GM23338 (cell line): ENCODE measurements at regions not wholly inside any gene's neighbourhood (a gene's known extent, or its start where the extent isn't known, plus 50 kb on each side); places are given as distances from the start of the nearest gene placed in this dataset.

Source experiments
- ATAC-seq: fragments of 200-7000 bp; cut with Tn5 transposase; 3 replicates; pipeline ENCODE4 v1.9.1; 2020
- DNase-seq: peaks from one replicate; pipeline ENCODE4 v3.0.0-alpha.2; 2015; ENCODE audit warnings: low spot score
- H2AFZ ChIP-seq: fragments of 200-600 bp; sonication (generic); 2 replicates; pipeline ENCODE4 v1.8.0; 2016; ENCODE audit warnings: antibody characterized with exemption, mild to moderate bottlenecking, moderate library complexity
- H3F3A ChIP-seq: fragments of 200-600 bp; sonication (generic); replicated peaks from 2 replicates; pipeline ENCODE4 v1.8.0; 2017; ENCODE audit warnings: antibody characterized with exemption, mixed run types, low read depth
- H3K27ac ChIP-seq: fragments of 200-600 bp; sonication (generic); 2 replicates; pipeline ENCODE4 v1.6.1; 2016; ENCODE audit warnings: low read depth
- H3K27me3 ChIP-seq: fragments of 200-600 bp; sonication (generic); 2 replicates; pipeline ENCODE4 v1.8.0; 2016; ENCODE audit warnings: mild to moderate bottlenecking, mixed run types, moderate library complexity; ENCODE audit not compliant: insufficient read depth
- H3K36me3 ChIP-seq: fragments of 200-600 bp; sonication (generic); 2 replicates; pipeline ENCODE4 v1.8.0; 2016; ENCODE audit warnings: mild to moderate bottlenecking; ENCODE audit not compliant: insufficient read depth
- H3K4me1 ChIP-seq: fragments of 200-600 bp; sonication (generic); 2 replicates; pipeline ENCODE4 v1.8.0; 2016; ENCODE audit warnings: mild to moderate bottlenecking, moderate library complexity; ENCODE audit not compliant: insufficient read depth
- H3K4me2 ChIP-seq: fragments of 200-600 bp; sonication (generic); 2 replicates; pipeline ENCODE4 v1.7.1; 2017; ENCODE audit warnings: mixed run types
- H3K4me3 ChIP-seq: fragments of 200-600 bp; sonication (generic); 2 replicates; pipeline ENCODE4 v1.6.1; 2016; ENCODE audit warnings: mixed run types
- H3K79me2 ChIP-seq: fragments of 200-600 bp; sonication (generic); replicated peaks from 2 replicates; pipeline ENCODE4 v1.8.0; 2017; ENCODE audit warnings: mild to moderate bottlenecking; ENCODE audit not compliant: insufficient read depth
- H3K9me2 ChIP-seq: fragments of 200-600 bp; sonication (generic); 2 replicates; pipeline ENCODE4 v1.8.0; 2017; ENCODE audit not compliant: insufficient read depth
- H4K20me1 ChIP-seq: fragments of 200-600 bp; sonication (generic); replicated peaks from 2 replicates; pipeline ENCODE4 v1.8.0; 2017; ENCODE audit warnings: mild to moderate bottlenecking; ENCODE audit not compliant: insufficient read depth
- H3K27ac Mint-ChIP-seq: 2 replicates; pipeline ENCODE4 v1.8.0; 2020; ENCODE audit warnings: inconsistent platforms, mild to moderate bottlenecking, moderate library complexity, mixed read lengths
- H3K27me3 Mint-ChIP-seq: 3 replicates; pipeline ENCODE4 v1.8.0; 2022; ENCODE audit warnings: low read depth, mild to moderate bottlenecking, moderate library complexity, mixed read lengths, inconsistent platforms; ENCODE audit not compliant: insufficient read depth, poor library complexity
- H3K36me3 Mint-ChIP-seq: 3 replicates; pipeline ENCODE4 v1.8.0; 2021; ENCODE audit warnings: low read depth, mild to moderate bottlenecking, inconsistent platforms, moderate library complexity, mixed read lengths
- H3K4me1 Mint-ChIP-seq: 3 replicates; pipeline ENCODE4 v1.8.0; 2020; ENCODE audit warnings: mild to moderate bottlenecking, inconsistent platforms, mixed read lengths
- H3K4me3 Mint-ChIP-seq: 3 replicates; pipeline ENCODE4 v1.8.0; 2021; ENCODE audit warnings: moderate library complexity, mild to moderate bottlenecking, inconsistent platforms, mixed read lengths
- H3K9me3 Mint-ChIP-seq: 3 replicates; pipeline ENCODE4 v1.8.0; 2020; ENCODE audit warnings: moderate library complexity, mild to moderate bottlenecking, inconsistent platforms, mixed read lengths
- CREB1 ChIP-seq: fragments of 250-450 bp; sonication (Bioruptor Pico); IDR thresholded peaks from 2 replicates; pipeline ENCODE4 v1.5.0; 2020; ENCODE audit warnings: low read depth, mild to moderate bottlenecking, moderate library complexity
- EZH2 ChIP-seq: fragments of 200-600 bp; sonication (generic); IDR thresholded peaks from one replicate; pipeline ENCODE4 v1.8.0; 2017; ENCODE audit warnings: antibody characterized with exemption, mild to moderate bottlenecking, low read depth; ENCODE audit not compliant: unreplicated experiment
- EZH2phosphoT487 ChIP-seq: fragments of 200-600 bp; sonication (generic); IDR thresholded peaks from one replicate; pipeline ENCODE4 v1.8.1; 2018; ENCODE audit warnings: antibody characterized with exemption; ENCODE audit not compliant: unreplicated experiment
- JUNB ChIP-seq: IDR thresholded peaks from one replicate; pipeline ENCODE4 v1.6.1; 2016; ENCODE audit warnings: antibody characterized with exemption; ENCODE audit not compliant: unreplicated experiment
- NANOG ChIP-seq: IDR thresholded peaks from 2 replicates; pipeline ENCODE4 v1.6.1; 2016; ENCODE audit warnings: antibody characterized with exemption, borderline replicate concordance
- POLR2AphosphoS5 ChIP-seq: IDR thresholded peaks from 2 replicates; pipeline ENCODE4 v1.6.1; 2016; ENCODE audit warnings: antibody characterized with exemption, low read depth
- STAT1 ChIP-seq: IDR thresholded peaks from one replicate; pipeline ENCODE4 v1.6.1; 2016; ENCODE audit warnings: antibody characterized with exemption; ENCODE audit not compliant: unreplicated experiment
- ZNF114 ChIP-seq: fragments of 250-450 bp; sonication (Bioruptor Pico); IDR thresholded peaks from 2 replicates; pipeline ENCODE4 v1.5.0; 2020; ENCODE audit warnings: mild to moderate bottlenecking, moderate library complexity
- ZNF331 ChIP-seq: fragments of 250-450 bp; sonication (Bioruptor Pico); IDR thresholded peaks from 2 replicates; pipeline ENCODE4 v1.5.0; 2020; ENCODE audit warnings: low read depth, mild to moderate bottlenecking, moderate library complexity
- TF ChIP-seq, protein P1 (sequence below): IDR thresholded peaks from one replicate; pipeline ENCODE4 v1.6.1; 2018; ENCODE audit warnings: antibody characterized with exemption; ENCODE audit not compliant: unreplicated experiment
- TF ChIP-seq, protein P2 (sequence below): fragments of 250-450 bp; sonication (Bioruptor Pico); IDR thresholded peaks from 2 replicates; pipeline ENCODE4 v1.5.0; 2020; ENCODE audit warnings: mild to moderate bottlenecking, moderate library complexity
- TF ChIP-seq, protein P3 (sequence below), 2 experiments: fragments of 200-600 bp in 1 of 2; sonication (generic) in 1 of 2; conservative IDR thresholded peaks; 2 replicates each; pipeline versions ENCODE4 v1.5.1 to v1.6.1; 2016 to 2017; ENCODE audit warnings: antibody characterized with exemption in 2 of 2, low read depth in 2 of 2, mild to moderate bottlenecking in 2 of 2, moderate library complexity in 1 of 2
- TF ChIP-seq, protein P4 (sequence below): IDR thresholded peaks from 2 replicates; pipeline ENCODE4 v1.6.1; 2016; ENCODE audit warnings: antibody characterized with exemption

DNA sequence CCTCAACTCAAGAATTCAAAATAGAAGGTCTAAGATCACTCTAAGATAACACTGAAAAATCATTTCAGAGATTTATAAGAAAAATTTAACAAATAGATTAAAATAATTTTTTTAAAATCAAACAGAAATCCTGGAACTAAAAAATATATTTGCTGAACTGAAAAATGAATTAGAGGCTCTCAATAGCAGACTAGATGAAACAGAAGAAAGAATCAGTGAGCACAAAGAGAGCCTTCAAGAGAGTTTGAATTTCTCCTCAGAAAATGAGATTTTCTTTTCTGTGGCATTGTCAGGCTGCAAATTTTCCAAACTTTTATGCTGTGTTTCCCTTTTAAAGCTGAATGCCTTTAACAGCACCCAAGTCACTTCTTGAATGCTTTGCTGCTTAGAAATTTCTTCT is 335.0 kb upstream of the SLC7A11 start:
- H4K20me1 ChIP-seq, result no peaks in the 10 kb centered on the region
- no peak overlapping the region for H3K27ac ChIP-seq
- DNase-seq (no peak), ATAC-seq (no peak)
- no peaks in the 10 kb centered on the region for H3F3A ChIP-seq
- TF ChIP-seq EZH2, result no peak
- TF ChIP-seq EZH2phosphoT487, result no peak
- no peak for TF ChIP-seq JUNB
- no peak for TF ChIP-seq POLR2AphosphoS5
- TF ChIP-seq, protein P1, sequence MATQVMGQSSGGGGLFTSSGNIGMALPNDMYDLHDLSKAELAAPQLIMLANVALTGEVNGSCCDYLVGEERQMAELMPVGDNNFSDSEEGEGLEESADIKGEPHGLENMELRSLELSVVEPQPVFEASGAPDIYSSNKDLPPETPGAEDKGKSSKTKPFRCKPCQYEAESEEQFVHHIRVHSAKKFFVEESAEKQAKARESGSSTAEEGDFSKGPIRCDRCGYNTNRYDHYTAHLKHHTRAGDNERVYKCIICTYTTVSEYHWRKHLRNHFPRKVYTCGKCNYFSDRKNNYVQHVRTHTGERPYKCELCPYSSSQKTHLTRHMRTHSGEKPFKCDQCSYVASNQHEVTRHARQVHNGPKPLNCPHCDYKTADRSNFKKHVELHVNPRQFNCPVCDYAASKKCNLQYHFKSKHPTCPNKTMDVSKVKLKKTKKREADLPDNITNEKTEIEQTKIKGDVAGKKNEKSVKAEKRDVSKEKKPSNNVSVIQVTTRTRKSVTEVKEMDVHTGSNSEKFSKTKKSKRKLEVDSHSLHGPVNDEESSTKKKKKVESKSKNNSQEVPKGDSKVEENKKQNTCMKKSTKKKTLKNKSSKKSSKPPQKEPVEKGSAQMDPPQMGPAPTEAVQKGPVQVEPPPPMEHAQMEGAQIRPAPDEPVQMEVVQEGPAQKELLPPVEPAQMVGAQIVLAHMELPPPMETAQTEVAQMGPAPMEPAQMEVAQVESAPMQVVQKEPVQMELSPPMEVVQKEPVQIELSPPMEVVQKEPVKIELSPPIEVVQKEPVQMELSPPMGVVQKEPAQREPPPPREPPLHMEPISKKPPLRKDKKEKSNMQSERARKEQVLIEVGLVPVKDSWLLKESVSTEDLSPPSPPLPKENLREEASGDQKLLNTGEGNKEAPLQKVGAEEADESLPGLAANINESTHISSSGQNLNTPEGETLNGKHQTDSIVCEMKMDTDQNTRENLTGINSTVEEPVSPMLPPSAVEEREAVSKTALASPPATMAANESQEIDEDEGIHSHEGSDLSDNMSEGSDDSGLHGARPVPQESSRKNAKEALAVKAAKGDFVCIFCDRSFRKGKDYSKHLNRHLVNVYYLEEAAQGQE, result no peak
- no peak for TF ChIP-seq CREB1 (CRISPR knock-in tag)
- no peak for TF ChIP-seq NANOG
- no peak for TF ChIP-seq STAT1
- TF ChIP-seq ZNF114 (CRISPR knock-in tag), result no peak
- TF ChIP-seq, protein P2, sequence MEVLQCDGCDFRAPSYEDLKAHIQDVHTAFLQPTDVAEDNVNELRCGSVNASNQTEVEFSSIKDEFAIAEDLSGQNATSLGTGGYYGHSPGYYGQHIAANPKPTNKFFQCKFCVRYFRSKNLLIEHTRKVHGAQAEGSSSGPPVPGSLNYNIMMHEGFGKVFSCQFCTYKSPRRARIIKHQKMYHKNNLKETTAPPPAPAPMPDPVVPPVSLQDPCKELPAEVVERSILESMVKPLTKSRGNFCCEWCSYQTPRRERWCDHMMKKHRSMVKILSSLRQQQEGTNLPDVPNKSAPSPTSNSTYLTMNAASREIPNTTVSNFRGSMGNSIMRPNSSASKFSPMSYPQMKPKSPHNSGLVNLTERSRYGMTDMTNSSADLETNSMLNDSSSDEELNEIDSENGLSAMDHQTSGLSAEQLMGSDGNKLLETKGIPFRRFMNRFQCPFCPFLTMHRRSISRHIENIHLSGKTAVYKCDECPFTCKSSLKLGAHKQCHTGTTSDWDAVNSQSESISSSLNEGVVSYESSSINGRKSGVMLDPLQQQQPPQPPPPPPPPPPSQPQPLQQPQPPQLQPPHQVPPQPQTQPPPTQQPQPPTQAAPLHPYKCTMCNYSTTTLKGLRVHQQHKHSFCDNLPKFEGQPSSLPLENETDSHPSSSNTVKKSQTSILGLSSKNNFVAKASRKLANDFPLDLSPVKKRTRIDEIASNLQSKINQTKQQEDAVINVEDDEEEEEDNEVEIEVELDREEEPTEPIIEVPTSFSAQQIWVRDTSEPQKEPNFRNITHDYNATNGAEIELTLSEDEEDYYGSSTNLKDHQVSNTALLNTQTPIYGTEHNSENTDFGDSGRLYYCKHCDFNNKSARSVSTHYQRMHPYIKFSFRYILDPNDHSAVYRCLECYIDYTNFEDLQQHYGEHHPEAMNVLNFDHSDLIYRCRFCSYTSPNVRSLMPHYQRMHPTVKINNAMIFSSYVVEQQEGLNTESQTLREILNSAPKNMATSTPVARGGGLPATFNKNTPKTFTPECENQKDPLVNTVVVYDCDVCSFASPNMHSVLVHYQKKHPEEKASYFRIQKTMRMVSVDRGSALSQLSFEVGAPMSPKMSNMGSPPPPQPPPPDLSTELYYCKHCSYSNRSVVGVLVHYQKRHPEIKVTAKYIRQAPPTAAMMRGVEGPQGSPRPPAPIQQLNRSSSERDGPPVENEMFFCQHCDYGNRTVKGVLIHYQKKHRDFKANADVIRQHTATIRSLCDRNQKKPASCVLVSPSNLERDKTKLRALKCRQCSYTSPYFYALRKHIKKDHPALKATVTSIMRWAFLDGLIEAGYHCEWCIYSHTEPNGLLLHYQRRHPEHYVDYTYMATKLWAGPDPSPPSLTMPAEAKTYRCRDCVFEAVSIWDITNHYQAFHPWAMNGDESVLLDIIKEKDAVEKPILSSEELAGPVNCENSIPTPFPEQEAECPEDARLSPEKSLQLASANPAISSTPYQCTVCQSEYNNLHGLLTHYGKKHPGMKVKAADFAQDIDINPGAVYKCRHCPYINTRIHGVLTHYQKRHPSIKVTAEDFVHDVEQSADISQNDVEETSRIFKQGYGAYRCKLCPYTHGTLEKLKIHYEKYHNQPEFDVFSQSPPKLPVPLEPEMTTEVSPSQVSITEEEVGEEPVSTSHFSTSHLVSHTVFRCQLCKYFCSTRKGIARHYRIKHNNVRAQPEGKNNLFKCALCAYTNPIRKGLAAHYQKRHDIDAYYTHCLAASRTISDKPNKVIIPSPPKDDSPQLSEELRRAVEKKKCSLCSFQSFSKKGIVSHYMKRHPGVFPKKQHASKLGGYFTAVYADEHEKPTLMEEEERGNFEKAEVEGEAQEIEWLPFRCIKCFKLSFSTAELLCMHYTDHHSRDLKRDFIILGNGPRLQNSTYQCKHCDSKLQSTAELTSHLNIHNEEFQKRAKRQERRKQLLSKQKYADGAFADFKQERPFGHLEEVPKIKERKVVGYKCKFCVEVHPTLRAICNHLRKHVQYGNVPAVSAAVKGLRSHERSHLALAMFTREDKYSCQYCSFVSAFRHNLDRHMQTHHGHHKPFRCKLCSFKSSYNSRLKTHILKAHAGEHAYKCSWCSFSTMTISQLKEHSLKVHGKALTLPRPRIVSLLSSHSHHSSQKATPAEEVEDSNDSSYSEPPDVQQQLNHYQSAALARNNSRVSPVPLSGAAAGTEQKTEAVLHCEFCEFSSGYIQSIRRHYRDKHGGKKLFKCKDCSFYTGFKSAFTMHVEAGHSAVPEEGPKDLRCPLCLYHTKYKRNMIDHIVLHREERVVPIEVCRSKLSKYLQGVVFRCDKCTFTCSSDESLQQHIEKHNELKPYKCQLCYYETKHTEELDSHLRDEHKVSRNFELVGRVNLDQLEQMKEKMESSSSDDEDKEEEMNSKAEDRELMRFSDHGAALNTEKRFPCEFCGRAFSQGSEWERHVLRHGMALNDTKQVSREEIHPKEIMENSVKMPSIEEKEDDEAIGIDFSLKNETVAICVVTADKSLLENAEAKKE, result no peak
- TF ChIP-seq, protein P3, sequence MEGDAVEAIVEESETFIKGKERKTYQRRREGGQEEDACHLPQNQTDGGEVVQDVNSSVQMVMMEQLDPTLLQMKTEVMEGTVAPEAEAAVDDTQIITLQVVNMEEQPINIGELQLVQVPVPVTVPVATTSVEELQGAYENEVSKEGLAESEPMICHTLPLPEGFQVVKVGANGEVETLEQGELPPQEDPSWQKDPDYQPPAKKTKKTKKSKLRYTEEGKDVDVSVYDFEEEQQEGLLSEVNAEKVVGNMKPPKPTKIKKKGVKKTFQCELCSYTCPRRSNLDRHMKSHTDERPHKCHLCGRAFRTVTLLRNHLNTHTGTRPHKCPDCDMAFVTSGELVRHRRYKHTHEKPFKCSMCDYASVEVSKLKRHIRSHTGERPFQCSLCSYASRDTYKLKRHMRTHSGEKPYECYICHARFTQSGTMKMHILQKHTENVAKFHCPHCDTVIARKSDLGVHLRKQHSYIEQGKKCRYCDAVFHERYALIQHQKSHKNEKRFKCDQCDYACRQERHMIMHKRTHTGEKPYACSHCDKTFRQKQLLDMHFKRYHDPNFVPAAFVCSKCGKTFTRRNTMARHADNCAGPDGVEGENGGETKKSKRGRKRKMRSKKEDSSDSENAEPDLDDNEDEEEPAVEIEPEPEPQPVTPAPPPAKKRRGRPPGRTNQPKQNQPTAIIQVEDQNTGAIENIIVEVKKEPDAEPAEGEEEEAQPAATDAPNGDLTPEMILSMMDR (conservative IDR thresholded peaks at IDR 0.05; ENCODE audit: low read depth in 2 of 2), result no peak
- TF ChIP-seq, protein P4, sequence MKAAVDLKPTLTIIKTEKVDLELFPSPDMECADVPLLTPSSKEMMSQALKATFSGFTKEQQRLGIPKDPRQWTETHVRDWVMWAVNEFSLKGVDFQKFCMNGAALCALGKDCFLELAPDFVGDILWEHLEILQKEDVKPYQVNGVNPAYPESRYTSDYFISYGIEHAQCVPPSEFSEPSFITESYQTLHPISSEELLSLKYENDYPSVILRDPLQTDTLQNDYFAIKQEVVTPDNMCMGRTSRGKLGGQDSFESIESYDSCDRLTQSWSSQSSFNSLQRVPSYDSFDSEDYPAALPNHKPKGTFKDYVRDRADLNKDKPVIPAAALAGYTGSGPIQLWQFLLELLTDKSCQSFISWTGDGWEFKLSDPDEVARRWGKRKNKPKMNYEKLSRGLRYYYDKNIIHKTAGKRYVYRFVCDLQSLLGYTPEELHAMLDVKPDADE, result no peak
- TF ChIP-seq ZNF331 (CRISPR knock-in tag), result no peak
- Mint-ChIP-seq H3K36me3 (peaks cover 34% of the 10 kb centered on the region), H3K9me3 (peaks cover 42% of the 10 kb centered on the region), H3K27ac (peak overlapping the region; percentile 21; the same call in 1 of the 2 replicates), H3K4me3 (no peak overlapping the region), H3K27me3 (no peaks in the 10 kb centered on the region), H3K4me1 (peaks cover 5% of the 10 kb centered on the region)
- no peaks in the 10 kb centered on the region for H3K27me3 ChIP-seq
- H3K36me3 ChIP-seq, result 0 out of 2 replicates have a peak, but pooled peaks cover 4% of the 10 kb centered on the region
- no peak overlapping the region for H3K4me3 ChIP-seq
- H3K4me1 ChIP-seq, result no peaks in the 10 kb centered on the region
- no peaks in the 10 kb centered on the region for H3K79me2 ChIP-seq
- no peak overlapping the region for H3K4me2 ChIP-seq
- H2AFZ ChIP-seq, result no peak overlapping the region
- H3K9me2 ChIP-seq, result no peaks in the 10 kb centered on the region
